HG02970 (cell line): ENCODE measurements at regions not wholly inside any gene's neighbourhood (a gene's known extent, or its start where the extent isn't known, plus 50 kb on each side); places are given as distances from the start of the nearest gene placed in this dataset.
"Not testable (repeated sequence)": the region's sequence is repeated elsewhere in the genome, so short reads cannot be mapped to it uniquely, and the experiment has no call there.

Experiments used
- ATAC-seq: cut with Tn5 transposase; IDR thresholded peaks from one replicate; pipeline ENCODE4 v1.9.1; 2021; ENCODE audit warnings: mild to moderate bottlenecking, moderate library complexity, moderate number of reproducible peaks; ENCODE audit not compliant: unreplicated experiment, low FRiP score

DNA sequence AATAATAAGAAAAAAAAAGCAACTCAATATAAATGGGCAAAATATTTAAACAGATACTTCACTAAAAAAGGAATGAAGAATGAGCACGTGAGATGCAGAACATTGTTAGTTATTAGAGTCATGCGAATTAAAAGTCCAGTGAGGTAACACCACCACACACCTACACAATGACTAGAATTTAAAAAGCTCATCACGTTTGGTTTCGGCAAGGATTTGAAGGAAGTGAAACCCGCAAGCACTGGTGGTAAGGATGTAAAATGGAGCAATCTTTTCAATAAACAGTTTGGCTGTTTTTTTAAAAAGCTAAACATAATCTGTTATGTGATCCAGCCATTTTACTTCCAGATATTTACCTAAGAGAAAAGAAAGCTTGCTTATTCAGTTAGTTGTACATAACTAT, 1181.6 kb upstream of the CELF4 start:
- ATAC-seq = no peak

DNA sequence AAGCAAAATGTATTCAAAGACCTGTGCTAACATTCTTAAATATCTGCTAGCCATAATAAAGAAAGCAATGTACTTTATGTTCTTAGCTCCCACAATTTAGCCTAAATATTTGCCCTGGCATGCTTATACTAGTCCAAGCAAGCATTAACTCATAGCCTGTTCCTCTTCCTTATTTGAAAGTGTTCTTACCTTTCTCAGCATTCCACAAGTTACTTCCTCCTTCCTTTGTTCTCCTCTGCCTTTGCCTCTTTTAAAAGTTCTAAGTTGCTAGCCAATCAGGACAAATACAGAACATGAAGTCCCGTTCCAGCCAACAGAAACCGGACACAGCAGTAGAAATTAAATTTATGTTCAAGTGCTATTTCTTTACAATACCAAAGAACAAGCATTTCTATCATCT, 1154.6 kb upstream of the CELF4 start:
- not testable (repeated sequence) for ATAC-seq

DNA sequence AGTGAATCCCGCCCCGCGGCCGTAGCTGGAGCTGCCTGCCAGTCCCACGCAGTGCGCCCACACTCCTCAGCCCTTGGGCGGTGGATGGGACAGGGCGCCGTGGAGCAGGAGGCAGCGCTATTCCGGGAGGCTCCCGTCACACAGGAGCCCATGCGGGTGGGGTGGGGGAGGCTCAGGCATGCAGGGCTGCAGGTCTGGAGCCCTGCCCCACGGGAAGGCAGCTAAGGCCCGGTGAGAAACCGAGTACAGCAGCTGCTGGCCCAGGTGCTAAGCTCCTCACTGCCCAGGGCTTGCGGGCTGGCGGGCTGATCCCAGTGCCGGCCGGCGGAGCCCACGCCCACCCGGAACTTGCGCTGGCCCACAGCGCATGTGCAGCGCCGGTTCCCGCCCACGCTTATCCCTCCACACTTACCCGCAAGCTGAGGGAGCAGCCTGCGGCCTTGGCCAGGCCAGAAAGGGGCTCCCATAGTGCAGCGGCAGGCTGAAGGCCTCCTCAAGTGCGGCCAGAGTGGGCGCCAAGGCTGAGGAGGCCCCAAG, 1152.8 kb upstream of the CELF4 start:
- no peak for ATAC-seq

DNA sequence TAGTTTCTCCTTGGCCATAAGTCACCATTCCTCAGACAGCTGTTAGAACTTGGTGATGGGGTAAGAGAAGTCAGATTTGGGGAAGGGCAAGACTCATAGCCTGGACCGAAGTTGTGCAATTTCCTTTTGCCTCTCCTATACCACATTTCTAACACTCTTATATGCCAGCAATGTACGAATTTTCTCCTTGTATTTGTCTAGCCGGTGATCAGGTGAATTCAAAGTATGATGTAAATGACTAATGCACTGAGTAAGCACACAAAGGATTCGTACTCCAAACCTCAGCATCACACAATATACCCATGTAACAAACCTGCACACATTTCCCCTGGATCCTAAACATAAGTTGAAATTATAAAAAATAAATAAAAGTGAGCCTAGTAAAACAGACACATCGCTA, 1143.5 kb upstream of the CELF4 start:
- ATAC-seq = no peak

DNA sequence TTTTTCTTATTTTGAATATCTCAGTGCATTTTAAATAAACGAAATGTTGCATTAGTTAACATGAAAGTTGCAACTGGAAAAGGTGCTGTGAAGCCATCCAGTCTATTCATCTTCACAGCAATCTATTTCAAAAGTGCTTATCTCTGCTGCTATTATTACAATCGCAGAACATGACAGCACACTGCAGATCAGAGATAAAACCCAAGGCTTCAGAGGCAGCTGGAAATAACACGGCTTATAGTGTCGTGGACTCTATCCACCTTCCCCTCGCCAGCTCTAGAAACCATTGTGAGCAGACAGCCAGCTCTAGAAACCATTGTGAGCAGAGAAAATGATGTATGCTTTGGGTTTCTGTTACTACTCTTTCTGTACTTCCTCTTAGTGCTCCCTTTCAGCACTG, 1140.8 kb upstream of the CELF4 start:
- no peak for ATAC-seq

DNA sequence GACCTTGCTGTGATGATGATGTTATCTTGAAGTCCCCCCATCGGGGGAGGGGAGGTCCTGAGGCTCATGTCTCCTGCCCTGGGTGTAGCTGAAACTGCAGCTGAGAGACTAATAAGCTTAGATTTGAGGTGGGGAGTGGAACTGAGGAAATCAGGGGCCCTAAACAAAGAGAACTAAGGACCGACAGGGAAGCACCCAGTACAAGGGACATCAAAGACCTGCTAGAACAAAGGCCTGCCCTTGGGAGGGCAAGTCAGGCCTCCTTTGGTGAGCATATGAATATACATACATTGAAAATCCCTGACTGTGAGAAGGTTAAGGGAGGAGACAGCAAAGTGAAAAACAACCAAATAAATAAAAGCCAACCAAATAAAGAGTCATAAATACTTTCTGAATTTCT, 1132.5 kb upstream of the CELF4 start:
- ATAC-seq = no peak

DNA sequence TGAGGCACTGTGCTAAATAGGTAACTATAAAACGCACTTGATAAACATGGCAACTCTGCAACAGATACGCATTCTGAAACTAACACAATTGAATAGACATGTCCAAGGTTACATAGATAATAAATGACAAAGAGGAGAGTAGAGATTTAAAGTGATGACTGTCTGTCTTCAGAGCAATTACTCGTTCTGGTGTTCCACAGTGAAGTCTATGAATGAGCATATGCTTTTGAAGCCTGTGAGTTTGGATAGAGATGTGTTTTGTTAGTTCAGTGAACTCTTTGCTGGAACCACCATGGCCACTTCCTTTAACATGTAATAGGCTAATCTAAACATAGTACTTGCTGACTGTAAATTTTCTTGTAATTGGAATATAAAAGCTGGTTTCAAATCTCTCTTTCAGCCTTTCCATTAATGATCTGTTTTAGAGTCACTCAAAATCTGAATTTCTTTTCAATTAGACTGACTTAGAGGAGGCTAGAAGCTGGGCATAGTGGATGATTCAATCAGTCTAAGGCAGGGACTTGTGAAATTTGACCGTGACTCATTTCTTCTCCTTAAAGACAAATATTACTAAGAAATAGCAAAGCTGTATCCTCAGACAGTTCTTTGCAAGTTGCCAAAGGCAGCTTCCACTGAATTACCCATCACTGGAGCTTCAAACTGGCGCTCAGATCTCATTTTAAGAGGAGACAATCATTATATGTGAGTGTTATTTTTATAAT, 1130.1 kb upstream of the CELF4 start:
- ATAC-seq = no peak

DNA sequence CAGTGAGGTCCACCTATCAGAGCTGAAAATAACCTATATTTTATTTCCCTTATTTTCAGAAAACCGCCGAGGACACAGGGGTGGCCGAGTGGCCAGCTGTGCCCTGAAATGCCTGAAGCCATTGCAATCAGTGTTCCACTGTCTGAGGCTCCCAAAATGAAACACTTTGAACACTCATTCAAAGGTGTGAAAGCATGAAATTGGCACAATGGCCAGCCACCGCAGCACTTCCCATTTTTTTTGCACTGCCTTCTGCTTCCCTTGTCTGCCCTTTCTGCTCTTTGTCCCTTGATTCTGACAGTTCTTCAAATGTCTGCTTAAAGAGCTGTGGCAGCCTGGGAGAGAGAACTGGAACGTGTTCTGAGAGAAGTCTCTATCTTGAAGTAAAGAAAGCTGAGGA, 1127.5 kb upstream of the CELF4 start:
- no peak for ATAC-seq

DNA sequence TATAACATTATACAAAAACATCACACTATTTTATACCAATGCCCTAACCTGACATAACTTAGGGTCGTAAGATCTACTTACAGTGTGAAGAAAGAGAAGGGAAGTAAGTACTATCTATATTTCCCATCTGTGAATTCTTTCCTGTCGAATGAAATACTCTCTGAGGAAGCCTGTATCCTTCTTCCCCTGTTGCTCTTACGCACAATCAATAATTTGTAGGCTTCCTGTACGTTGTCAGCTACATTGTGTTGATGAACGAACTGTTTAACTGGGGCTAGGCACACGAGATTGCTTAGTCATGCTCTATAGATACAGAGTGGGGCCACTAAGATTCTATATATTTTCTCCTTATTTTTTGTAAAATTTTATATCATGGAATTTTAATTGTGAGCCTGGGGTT, 1125.0 kb upstream of the CELF4 start:
- ATAC-seq = no peak

DNA sequence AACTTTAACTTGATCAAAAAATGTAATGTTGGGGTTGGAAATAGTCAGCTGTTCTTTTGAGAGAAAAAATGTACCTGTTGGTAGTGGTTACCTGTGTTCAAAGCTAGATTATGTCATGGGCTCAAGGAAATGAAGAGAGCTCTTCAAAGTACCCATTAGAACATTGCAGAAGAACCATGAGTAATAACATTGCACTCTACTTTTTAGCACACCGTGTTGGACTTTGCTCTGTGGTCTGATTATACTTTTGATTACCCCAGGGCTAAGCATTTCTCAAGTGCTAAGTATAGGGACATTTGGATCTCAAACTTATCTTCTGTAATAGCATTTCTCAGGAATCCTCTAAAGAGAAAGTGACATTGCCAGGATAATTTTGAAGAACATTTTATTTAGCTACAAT, 1122.8 kb upstream of the CELF4 start:
- no peak for ATAC-seq

DNA sequence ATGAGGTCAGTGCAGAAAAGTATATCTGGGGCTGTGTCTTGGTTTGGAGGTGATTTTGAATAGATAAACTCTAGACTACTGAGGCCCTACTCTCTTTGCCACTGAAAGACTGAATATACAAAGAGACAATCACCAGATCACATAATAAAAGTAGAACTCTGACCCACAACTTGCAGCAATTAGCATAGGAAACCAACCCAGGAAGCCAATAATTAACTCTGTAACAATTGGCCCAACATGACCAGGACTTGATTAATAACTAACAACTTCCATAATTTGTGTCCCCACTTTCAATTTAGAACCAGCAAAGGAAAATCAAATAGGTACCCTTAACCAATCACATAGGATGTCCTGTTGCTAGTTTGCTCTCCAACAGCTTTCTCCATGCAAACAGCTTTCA, 1104.9 kb upstream of the CELF4 start:
- ATAC-seq = no peak

DNA sequence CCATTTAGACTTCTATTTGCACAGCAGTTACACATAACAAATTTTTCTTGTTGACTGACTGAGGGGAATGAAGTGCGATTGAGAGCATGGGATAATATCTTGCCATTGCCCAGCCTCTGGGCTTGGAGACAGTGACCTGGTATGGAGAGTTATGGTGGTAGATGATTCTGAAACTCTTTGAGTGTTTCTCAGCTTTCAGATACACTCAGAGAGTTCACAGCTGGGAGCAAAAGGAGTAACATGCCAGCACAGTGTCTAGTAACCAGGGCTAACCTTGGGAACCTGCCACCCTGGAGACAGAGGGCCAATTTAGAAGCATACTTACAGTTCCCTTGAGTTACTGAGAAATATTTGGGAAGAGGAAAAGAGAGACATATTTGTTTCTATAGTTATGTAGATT, 1099.3 kb upstream of the CELF4 start:
- no peak for ATAC-seq

DNA sequence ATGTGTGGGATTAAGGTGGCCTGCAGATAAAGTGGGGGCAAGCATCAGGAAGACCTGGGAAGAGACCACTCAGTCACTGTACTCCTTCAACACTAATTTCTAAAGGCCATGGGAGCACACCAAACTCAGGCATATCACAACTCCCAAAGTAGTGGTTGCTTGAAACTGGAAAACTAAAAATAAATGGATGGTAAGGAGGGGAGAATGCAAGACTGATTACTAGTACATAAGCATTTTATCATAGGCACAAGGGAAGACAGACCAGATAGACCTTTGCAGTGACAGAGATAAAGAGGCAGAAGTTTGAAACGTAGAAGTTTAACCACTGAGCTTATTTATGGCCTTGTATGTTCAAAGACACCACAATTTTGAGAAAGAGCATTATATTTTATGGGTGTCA, 1098.1 kb upstream of the CELF4 start:
- no peak for ATAC-seq

DNA sequence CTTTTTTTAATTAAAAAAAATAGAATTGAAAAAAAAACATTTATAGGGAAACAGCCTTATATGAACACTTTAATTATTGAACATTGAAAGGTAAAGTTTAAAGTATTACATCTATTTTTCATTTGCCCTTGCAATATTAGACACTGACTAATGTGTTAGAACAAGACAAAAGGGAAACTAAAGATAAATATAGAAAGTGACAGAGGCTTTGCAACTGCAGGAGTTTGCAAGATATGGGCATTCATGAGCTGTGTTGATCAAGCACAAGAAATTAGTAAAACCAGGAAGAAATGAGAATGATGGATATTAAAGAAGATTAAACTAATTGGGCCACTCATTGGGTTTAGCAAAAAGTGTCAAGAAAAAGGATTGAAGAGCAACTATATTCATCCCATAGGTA, 1097.7 kb upstream of the CELF4 start:
- no peak for ATAC-seq

DNA sequence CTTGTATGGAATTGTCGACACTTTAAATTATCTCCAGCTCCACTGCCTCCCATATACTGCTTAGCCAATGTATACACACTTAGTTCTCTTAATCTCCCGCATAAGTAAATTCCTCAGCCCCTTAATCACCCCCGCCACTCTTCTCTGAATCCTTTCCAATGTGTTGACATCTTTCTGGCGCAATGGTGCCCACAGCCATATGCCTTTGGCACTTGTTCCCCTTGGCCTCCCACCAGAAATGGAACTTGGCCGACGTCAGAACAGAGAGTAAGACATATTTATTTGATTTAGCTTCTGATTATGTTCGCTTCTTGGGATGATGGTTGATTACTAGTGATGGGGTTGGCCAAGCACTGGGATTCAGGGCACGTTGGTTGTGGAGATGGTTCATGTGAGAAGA, 1089.3 kb upstream of the CELF4 start:
- ATAC-seq = no peak

DNA sequence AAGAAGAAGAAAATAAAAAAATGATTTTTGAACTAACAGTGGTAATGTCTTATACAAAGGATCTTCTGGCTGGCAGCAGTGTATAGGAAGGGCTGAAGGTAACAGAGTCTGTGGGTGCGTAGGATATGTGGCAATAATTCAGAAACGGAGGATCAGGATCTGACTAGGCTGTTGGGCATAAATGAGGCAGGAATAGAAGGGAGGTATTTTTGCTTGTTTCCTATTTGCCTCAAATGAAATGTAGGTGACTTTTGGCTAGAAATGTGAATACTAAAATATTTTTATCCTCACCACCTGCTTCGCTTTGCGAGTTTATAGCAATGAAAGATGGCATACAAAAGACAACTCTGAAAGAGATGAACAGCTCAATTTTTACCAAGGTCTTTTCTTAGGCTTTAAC, 1086.1 kb upstream of the CELF4 start:
- no peak for ATAC-seq

DNA sequence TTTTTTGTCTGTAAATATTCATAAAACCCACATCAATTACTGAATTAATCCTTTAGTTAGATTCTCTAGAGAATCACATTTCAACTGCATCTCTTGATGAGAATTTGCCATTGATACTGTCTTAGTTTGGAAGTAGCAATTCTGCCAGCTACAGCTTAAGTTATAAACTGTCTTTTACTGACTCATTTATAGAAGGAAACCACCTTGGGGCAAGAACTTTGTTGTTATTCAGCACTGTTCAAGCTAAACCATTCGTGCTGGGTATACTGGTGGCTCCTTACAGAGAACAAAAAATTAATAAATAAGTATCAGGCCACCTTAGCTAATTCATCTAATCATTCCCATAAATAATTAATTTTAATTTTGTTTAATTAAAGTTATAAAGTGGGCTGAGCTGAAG, 1082.6 kb upstream of the CELF4 start:
- ATAC-seq = no peak

DNA sequence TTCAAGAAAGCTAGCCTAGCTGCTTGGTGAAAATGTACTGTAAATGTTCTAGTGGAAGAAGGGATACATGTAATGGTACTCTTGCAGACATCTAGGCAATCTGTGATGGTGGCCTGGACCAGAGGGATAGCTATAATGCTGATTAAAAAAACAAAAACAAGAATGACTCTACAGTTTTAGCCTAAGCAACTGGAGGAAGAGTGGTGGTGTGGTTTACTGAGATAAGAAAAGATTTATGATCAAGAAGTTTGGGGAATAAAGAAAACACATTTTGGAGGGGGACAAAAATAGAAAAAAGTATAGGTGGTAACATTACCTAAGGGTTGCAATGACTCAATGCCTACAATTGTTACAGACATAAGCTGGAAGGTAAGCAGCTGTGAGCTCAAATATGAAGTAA, 1080.7 kb upstream of the CELF4 start:
- no peak for ATAC-seq

DNA sequence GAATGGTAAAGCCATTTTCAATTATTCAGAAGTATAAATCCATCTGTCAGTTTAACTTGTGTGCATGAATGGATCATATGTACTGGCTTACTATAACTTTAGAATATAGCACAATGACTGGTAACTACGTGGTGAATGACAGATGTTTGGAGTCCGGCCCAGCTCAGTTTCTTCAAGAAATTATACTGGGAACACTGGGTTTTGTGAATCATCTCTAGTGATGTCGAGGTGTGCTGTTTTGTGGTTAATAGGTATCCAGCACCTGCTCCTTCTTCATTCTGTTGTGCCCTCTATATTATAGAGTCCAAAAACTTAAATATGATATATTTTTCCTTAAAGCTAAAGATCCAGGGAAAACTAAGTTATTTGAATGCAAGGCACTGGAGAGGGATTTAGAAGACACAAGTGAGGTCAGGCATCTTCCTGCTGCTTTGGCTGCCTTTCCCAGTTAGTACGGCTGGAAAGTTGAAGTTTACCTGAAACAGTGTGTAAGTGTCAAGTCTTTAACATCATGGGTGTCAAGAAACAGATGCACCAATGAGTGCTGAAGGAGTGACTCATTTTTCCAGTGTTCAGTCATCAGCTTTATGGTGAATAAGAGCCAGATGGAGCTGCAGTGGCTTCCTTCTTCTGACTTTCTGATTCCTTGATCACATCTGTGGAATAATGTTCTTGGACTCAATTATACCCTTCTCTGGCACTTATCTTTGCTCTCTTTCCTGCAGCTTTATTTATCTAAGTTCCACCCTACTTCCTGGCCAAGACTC, 1079.5 kb upstream of the CELF4 start:
- no peak for ATAC-seq

DNA sequence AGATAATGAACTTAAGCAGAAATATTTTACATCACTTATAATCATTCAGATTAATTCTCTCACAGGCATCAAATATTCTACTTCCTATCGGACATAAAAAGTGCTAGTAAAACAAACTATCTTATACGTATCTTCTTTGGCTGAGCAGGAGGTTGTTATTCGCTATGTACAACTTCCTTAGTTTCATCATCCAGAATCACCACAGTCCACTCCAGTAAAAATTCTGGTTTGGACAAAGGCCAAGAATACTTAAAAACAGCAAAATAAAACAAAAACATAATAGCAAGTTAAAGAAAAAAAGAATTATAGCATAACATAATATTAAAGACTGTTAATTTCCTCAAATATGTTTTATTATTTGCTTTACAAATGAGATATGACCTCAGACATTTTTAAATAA, 1077.1 kb upstream of the CELF4 start:
- ATAC-seq = no peak

DNA sequence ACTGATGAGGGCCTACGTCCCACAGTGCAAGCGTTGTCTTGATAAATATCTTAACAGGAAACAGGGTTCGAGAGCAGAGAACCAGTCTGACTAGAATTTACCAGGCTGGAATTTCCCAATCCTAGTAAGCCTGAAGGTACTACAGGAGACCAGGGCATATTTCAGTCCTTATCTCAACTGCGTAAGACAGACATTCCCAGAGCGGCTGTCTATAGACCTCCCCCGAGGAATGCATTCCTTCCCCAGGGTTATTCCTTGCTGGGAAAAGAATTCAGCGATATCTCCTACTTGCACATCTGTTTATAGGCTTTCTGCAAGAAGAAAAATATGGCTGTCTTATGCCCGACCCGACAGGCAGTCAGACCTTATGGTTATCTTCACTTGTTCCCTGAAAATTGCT, 1074.1 kb upstream of the CELF4 start:
- ATAC-seq = not testable (repeated sequence)
